HepG2 (cell line): ENCODE measurements at regions not wholly inside any gene's neighbourhood (a gene's known extent, or its start where the extent isn't known, plus 50 kb on each side); places are given as distances from the start of the nearest gene placed in this dataset.

Experiments
- ATAC-seq: fragments of 200-7000 bp; cut with Tn5 transposase; 3 replicates; pipeline ENCODE4 v1.9.1; 2020; ENCODE audit warnings: mild to moderate bottlenecking, moderate library complexity
- BruUV-seq: library from RNA; stranded (reverse); fragments of 400-500 nt; replicated peaks from 2 replicates; lab custom pipeline; 2021; lab: Mats Ljungman, UMichigan
- CTCF ChIA-PET: fragments of 300-600 bp; formaldehyde crosslinking; extraction: SDS; loops from one replicate; lab custom pipeline; 2021; ENCODE audit warnings: low total read pairs, inconsistent platforms, low intra/inter-chr PET ratio; lab: Yijun Ruan, JAX
- POLR2A ChIA-PET: fragments of 350-600 bp; sonication (Branson Sonifier 250); formaldehyde crosslinking; loops from one replicate; lab custom pipeline; 2020; ENCODE audit warnings: antibody characterized with exemption, inconsistent platforms; lab: Yijun Ruan, JAX
- DNase-seq: peaks from one replicate; pipeline ENCODE4 v3.0.0-alpha.2; 2015; ENCODE audit warnings: low spot score
- FAIRE-seq: peaks from 3 replicates; lab custom pipeline; 2011; peaks lifted over from hg19 to GRCh38; lab: Jason Lieb, UNC
- H2AFZ ChIP-seq: one replicate; pipeline ENCODE4 v1.6.1; 2011; ENCODE audit warnings: low read length, inconsistent platforms
- H3K27ac ChIP-seq: fragments of 300-600 bp; 3 replicates; pipeline ENCODE4 v1.8.0; 2011; ENCODE audit warnings: mixed run types, mild to moderate bottlenecking, mixed read lengths, low read length, inconsistent platforms; ENCODE audit not compliant: insufficient read depth; ENCODE audit errors: extremely low read length
- H3K27me3 ChIP-seq, 2 experiments: fragments of 200-600 bp in 1 of 2; 2 replicates in 1 of 2; 3 replicates in 1 of 2; pipeline versions ENCODE4 v1.6.0 to v1.8.0; 2011; ENCODE audit warnings: low read length in 2 of 2, mild to moderate bottlenecking in 2 of 2, moderate library complexity in 2 of 2, inconsistent platforms in 1 of 2; ENCODE audit not compliant: insufficient read depth in 2 of 2, control insufficient read depth in 1 of 2
- H3K36me3 ChIP-seq, 2 experiments: fragments of 200-600 bp in 1 of 2; replicated peaks in 1 of 2; 2 replicates in 1 of 2; 3 replicates in 1 of 2; pipeline versions ENCODE4 v1.5.1 to v1.8.0; 2011; ENCODE audit warnings: low read length in 2 of 2, inconsistent platforms in 1 of 2; ENCODE audit not compliant: insufficient read depth in 2 of 2, control insufficient read depth in 1 of 2
- H3K4me1 ChIP-seq: 2 replicates; pipeline ENCODE4 v1.5.1; 2012; ENCODE audit warnings: low read length, inconsistent platforms; ENCODE audit not compliant: insufficient read depth
- H3K4me2 ChIP-seq: 2 replicates; pipeline ENCODE4 v1.6.0; 2011; ENCODE audit warnings: low read depth, low read length, inconsistent platforms
- H3K4me3 ChIP-seq, 3 experiments: fragments of 200-600 bp in 1 of 3; sonication (generic), shearing (Covaris generic) in 1 of 3; replicated peaks in 1 of 3; 2 replicates each; pipeline ENCODE4 v1.5.1; 2011 to 2016; ENCODE audit warnings: low read length in 3 of 3, inconsistent platforms in 2 of 3, low read depth in 2 of 3, mild to moderate bottlenecking in 2 of 3, control low read depth in 1 of 3, mixed read lengths in 1 of 3; ENCODE audit not compliant: insufficient read depth in 1 of 3
- H3K79me2 ChIP-seq: one replicate; pipeline ENCODE4 v1.6.1; 2011; ENCODE audit warnings: low read length, inconsistent platforms; ENCODE audit not compliant: insufficient read depth
- H3K9ac ChIP-seq: 2 replicates; pipeline ENCODE4 v1.6.0; 2011; ENCODE audit warnings: mild to moderate bottlenecking, low read depth, low read length, inconsistent platforms; ENCODE audit not compliant: insufficient read depth
- H3K9me3 ChIP-seq: 2 replicates; pipeline ENCODE4 v1.5.1; 2012; ENCODE audit warnings: mild to moderate bottlenecking, low read length
- H4K20me1 ChIP-seq: 2 replicates; pipeline ENCODE4 v1.6.0; 2011; ENCODE audit warnings: inconsistent platforms, mild to moderate bottlenecking, low read length, moderate library complexity; ENCODE audit not compliant: insufficient read depth
- CHD4 ChIP-seq: fragments of 200-600 bp; sonication (generic); IDR thresholded peaks from 2 replicates; pipeline ENCODE4 v1.7.0; 2017; ENCODE audit warnings: mild to moderate bottlenecking, low read length, borderline replicate concordance
- FOSL1 ChIP-seq: sonication (generic); formaldehyde crosslinking; IDR thresholded peaks from 2 replicates; pipeline ENCODE4 v1.9.0; 2021; ENCODE audit warnings: missing genetic modification reagents, borderline replicate concordance
- HNF4G ChIP-seq, 2 experiments: sonication (generic) in 1 of 2; formaldehyde crosslinking in 1 of 2; IDR thresholded peaks; 2 replicates each; pipeline versions ENCODE4 v1.4.0 to v1.6.1; 2011 to 2020; ENCODE audit warnings: borderline replicate concordance in 2 of 2, low read depth in 2 of 2, mild to moderate bottlenecking in 2 of 2, low read length in 1 of 2, missing genetic modification reagents in 1 of 2, moderate library complexity in 1 of 2
- MED1 ChIP-seq: sonication (generic); formaldehyde crosslinking; IDR thresholded peaks from 2 replicates; pipeline ENCODE4 v1.4.0; 2020; ENCODE audit warnings: missing genetic modification reagents
- NFYB ChIP-seq: sonication (generic); formaldehyde crosslinking; IDR thresholded peaks from 2 replicates; pipeline ENCODE4 v1.4.0; 2020; ENCODE audit warnings: missing genetic modification reagents
- PPARG ChIP-seq: conservative IDR thresholded peaks from 2 replicates; pipeline ENCODE4 v1.6.1; 2016; ENCODE audit warnings: missing biosample characterization, missing genetic modification reagents
- RFX1 ChIP-seq: fragments of 450-650 bp; IDR thresholded peaks from 2 replicates; pipeline ENCODE4 v1.6.1; 2017
- SCMH1 ChIP-seq: sonication (generic); formaldehyde crosslinking; IDR thresholded peaks from 2 replicates; pipeline ENCODE4 v1.9.0; 2021; ENCODE audit warnings: missing genetic modification reagents, mild to moderate bottlenecking, borderline replicate concordance
- ZNF543 ChIP-seq: sonication (generic); formaldehyde crosslinking; IDR thresholded peaks from 2 replicates; pipeline ENCODE4 v1.4.0; 2020; ENCODE audit warnings: mild to moderate bottlenecking, missing genetic modification reagents
- ZNF737 ChIP-seq: sonication (generic); formaldehyde crosslinking; IDR thresholded peaks from 2 replicates; pipeline ENCODE4 v1.5.0; 2020; ENCODE audit warnings: missing genetic modification reagents, mild to moderate bottlenecking, borderline replicate concordance
- WGBS: methylation state at CpG from one replicate; pipeline ENCODE4 v1.1.6; 2017; ENCODE audit warnings: low lambda C conversion rate; 5-methylcytosine and 5-hydroxymethylcytosine counted together
- in situ Hi-C: cut with HindIII; loops from 2 replicates; pipeline ENCODE4 v1.10.0; 2017; ENCODE audit warnings: low pct_unique_long_range_greater_than_20kb; ENCODE audit not compliant: extremely low pct_ligation_motif_present
- intact Hi-C: fragments of 100-400 bp; cut with micrococcal nuclease; formaldehyde crosslinking; loops from one replicate; pipeline ENCODE4 v1.10.0; 2022; ENCODE audit not compliant: unreplicated experiment
- TF ChIP-seq, protein P1 (sequence below): sonication (generic); formaldehyde crosslinking; IDR thresholded peaks from 2 replicates; pipeline ENCODE4 v1.8.0; 2022; ENCODE audit warnings: mild to moderate bottlenecking, missing genetic modification reagents
- TF ChIP-seq, protein P2 (sequence below): sonication (generic); formaldehyde crosslinking; IDR thresholded peaks from 2 replicates; pipeline ENCODE4 v1.4.0; 2020; ENCODE audit warnings: missing genetic modification reagents
- TF ChIP-seq, protein P3 (sequence below): sonication (generic); formaldehyde crosslinking; IDR thresholded peaks from 2 replicates; pipeline ENCODE4 v1.8.0; 2022; ENCODE audit warnings: low read depth, missing genetic modification reagents
- TF ChIP-seq, protein P4 (sequence below): sonication (generic); formaldehyde crosslinking; IDR thresholded peaks from 2 replicates; pipeline ENCODE4 v1.8.1; 2023; ENCODE audit warnings: mild to moderate bottlenecking, missing genetic modification reagents, borderline replicate concordance
- TF ChIP-seq, protein P5 (sequence below): IDR thresholded peaks from 2 replicates; pipeline ENCODE4 v1.6.1; 2016
- TF ChIP-seq, protein P6 (sequence below): sonication (generic); formaldehyde crosslinking; IDR thresholded peaks from 2 replicates; pipeline ENCODE4 v1.8.0; 2022; ENCODE audit warnings: missing genetic modification reagents, mild to moderate bottlenecking, inconsistent platforms, borderline replicate concordance

GRCh38 chr10:3471472-3471871 lies 298.9 kb upstream of the PITRM1 start (continued):
- TF ChIP-seq, protein P1, sequence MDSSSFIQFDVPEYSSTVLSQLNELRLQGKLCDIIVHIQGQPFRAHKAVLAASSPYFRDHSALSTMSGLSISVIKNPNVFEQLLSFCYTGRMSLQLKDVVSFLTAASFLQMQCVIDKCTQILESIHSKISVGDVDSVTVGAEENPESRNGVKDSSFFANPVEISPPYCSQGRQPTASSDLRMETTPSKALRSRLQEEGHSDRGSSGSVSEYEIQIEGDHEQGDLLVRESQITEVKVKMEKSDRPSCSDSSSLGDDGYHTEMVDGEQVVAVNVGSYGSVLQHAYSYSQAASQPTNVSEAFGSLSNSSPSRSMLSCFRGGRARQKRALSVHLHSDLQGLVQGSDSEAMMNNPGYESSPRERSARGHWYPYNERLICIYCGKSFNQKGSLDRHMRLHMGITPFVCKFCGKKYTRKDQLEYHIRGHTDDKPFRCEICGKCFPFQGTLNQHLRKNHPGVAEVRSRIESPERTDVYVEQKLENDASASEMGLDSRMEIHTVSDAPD: no peak
- TF ChIP-seq RFX1 (no peak), MED1 (CRISPR knock-in tag) (no peak)

GRCh38 chr10:3470191-3470590 lies 297.6 kb upstream of the PITRM1 start:
- no peak for DNase-seq
- Histone ChIP-seq H3K4me3 (no peak overlapping the region), H3K79me2 (no peaks in the 10 kb centered on the region), H3K27me3 (peaks cover 0 to 26% of the 10 kb centered on the region in 2 experiments; a peak in 2 of 5 replicates), H4K20me1 (no peaks in the 10 kb centered on the region), H3K9ac (no peak overlapping the region), H3K27ac (no peak overlapping the region), H2AFZ (no peak overlapping the region), H3K36me3 (no peaks in the 10 kb centered on the region), H3K4me2 (no peak overlapping the region), H3K9me3 (no peaks in the 10 kb centered on the region), H3K4me1 (peaks cover 6% of the 10 kb centered on the region; the same call in 1 of the 2 replicates)
- WGBS: 56% methylated on average over 11 of the region's 11 CpGs
- ChIA-PET POLR2A (no interaction called here), CTCF (no interaction called here)
- no TSS peak for BruUV-seq
- FAIRE-seq: no peak
- intact Hi-C loops (no loop called here), in situ Hi-C loops (no loop called here)
- no peak for ATAC-seq
- TF ChIP-seq CHD4 (no peak), PPARG (CRISPR knock-in tag) (no peak), FOSL1 (no peak), NFYB (no peak), HNF4G (IDR thresholded peaks at IDR 0.05; ENCODE audit: borderline replicate concordance, low read depth, low read length) (no peak), HNF4G (CRISPR knock-in tag; IDR thresholded peaks at IDR 0.05; ENCODE audit: borderline replicate concordance, low read depth) (no peak), ZNF543 (CRISPR knock-in tag) (no peak), SCMH1 (no peak), ZNF737 (CRISPR knock-in tag) (no peak)
- TF ChIP-seq, protein P2, sequence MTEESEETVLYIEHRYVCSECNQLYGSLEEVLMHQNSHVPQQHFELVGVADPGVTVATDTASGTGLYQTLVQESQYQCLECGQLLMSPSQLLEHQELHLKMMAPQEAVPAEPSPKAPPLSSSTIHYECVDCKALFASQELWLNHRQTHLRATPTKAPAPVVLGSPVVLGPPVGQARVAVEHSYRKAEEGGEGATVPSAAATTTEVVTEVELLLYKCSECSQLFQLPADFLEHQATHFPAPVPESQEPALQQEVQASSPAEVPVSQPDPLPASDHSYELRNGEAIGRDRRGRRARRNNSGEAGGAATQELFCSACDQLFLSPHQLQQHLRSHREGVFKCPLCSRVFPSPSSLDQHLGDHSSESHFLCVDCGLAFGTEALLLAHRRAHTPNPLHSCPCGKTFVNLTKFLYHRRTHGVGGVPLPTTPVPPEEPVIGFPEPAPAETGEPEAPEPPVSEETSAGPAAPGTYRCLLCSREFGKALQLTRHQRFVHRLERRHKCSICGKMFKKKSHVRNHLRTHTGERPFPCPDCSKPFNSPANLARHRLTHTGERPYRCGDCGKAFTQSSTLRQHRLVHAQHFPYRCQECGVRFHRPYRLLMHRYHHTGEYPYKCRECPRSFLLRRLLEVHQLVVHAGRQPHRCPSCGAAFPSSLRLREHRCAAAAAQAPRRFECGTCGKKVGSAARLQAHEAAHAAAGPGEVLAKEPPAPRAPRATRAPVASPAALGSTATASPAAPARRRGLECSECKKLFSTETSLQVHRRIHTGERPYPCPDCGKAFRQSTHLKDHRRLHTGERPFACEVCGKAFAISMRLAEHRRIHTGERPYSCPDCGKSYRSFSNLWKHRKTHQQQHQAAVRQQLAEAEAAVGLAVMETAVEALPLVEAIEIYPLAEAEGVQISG (CRISPR knock-in tag): no peak
- TF ChIP-seq, protein P3, sequence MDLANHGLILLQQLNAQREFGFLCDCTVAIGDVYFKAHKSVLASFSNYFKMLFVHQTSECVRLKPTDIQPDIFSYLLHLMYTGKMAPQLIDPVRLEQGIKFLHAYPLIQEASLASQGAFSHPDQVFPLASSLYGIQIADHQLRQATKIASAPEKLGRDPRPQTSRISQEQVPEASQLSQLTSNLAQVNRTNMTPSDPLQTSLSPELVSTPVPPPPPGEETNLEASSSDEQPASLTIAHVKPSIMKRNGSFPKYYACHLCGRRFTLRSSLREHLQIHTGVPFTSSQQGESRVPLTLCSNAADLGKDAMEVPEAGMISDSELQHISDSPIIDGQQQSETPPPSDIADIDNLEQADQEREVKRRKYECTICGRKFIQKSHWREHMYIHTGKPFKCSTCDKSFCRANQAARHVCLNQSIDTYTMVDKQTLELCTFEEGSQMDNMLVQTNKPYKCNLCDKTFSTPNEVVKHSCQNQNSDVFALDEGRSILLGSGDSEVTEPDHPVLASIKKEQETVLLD (CRISPR knock-in tag): no peak
- TF ChIP-seq, protein P4, sequence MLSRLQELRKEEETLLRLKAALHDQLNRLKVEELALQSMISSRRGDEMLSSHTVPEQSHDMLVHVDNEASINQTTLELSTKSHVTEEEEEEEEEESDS (CRISPR knock-in tag): no peak
- TF ChIP-seq, protein P5, sequence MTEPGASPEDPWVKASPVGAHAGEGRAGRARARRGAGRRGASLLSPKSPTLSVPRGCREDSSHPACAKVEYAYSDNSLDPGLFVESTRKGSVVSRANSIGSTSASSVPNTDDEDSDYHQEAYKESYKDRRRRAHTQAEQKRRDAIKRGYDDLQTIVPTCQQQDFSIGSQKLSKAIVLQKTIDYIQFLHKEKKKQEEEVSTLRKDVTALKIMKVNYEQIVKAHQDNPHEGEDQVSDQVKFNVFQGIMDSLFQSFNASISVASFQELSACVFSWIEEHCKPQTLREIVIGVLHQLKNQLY (CRISPR knock-in tag): no peak
- TF ChIP-seq, protein P6, sequence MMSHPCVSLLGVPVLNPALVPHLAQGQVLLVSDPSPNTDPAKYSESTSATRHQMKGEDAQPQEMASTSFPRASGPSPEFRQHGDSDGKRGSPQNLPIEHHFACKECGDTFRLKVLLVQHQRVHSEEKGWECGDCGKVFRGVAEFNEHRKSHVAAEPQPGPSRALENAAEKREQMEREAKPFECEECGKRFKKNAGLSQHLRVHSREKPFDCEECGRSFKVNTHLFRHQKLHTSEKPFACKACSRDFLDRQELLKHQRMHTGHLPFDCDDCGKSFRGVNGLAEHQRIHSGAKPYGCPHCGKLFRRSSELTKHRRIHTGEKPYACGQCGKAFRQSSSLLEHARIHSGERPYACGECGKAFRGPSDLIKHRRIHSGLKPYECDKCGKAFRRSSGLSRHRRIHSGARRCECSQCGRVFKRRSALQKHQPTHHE: no peak
